Omental fat pad (tissue), 3 donors: ENCODE measurements at regions not wholly inside any gene's neighbourhood (a gene's known extent, or its start where the extent isn't known, plus 50 kb on each side); places are given as distances from the start of the nearest gene placed in this dataset.

Experiments
- ATAC-seq: fragments of 150-250 bp; one replicate; pipeline ENCODE4 v1.9.1; 2016; ENCODE audit warnings: mild to moderate bottlenecking, moderate library complexity; ENCODE audit not compliant: low FRiP score
- DNase-seq: peaks from one replicate; pipeline ENCODE4 v3.0.0-alpha.2; 2019; ENCODE audit warnings: low spot score
- TF ChIP-seq, protein P1 (sequence below), 3 donors: fragments of 450-650 bp; IDR thresholded peaks; one replicate each; pipeline ENCODE4 v1.5.1; 2016 to 2017; ENCODE audit warnings: antibody characterized with exemption in 3 of 3, mild to moderate bottlenecking in 3 of 3, moderate library complexity in 2 of 3

- TF ChIP-seq, protein P1, sequence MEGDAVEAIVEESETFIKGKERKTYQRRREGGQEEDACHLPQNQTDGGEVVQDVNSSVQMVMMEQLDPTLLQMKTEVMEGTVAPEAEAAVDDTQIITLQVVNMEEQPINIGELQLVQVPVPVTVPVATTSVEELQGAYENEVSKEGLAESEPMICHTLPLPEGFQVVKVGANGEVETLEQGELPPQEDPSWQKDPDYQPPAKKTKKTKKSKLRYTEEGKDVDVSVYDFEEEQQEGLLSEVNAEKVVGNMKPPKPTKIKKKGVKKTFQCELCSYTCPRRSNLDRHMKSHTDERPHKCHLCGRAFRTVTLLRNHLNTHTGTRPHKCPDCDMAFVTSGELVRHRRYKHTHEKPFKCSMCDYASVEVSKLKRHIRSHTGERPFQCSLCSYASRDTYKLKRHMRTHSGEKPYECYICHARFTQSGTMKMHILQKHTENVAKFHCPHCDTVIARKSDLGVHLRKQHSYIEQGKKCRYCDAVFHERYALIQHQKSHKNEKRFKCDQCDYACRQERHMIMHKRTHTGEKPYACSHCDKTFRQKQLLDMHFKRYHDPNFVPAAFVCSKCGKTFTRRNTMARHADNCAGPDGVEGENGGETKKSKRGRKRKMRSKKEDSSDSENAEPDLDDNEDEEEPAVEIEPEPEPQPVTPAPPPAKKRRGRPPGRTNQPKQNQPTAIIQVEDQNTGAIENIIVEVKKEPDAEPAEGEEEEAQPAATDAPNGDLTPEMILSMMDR (IDR thresholded peaks at IDR 0.05), result no peak
- no peak for DNase-seq
- no peak for ATAC-seq
These were observed 431.0 kb upstream of the SOX9 start for GRCh38 chr17:71689782-71690181.

DNA sequence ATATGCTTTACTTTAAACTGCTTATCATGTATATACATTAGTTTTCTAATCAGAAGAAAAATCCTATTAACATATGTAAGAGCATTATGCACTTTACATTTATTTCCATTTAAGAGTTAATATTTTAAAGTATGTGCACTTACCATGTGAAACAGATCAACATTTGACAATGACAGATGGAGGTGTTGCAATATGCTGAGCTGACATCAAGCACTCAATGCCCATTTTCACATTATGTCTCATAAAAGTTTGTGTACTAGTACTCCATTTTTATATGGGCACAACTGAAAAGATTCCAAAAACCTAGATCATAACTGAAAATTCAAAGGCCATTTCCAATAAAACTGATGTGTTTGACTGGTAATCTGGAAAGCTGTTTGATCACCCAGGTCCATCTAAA, 420.9 kb upstream of the SOX9 start:
- ATAC-seq, result no peak
- DNase-seq, result no peak
- TF ChIP-seq, protein P1 (IDR thresholded peaks at IDR 0.05), result no peak

DNA sequence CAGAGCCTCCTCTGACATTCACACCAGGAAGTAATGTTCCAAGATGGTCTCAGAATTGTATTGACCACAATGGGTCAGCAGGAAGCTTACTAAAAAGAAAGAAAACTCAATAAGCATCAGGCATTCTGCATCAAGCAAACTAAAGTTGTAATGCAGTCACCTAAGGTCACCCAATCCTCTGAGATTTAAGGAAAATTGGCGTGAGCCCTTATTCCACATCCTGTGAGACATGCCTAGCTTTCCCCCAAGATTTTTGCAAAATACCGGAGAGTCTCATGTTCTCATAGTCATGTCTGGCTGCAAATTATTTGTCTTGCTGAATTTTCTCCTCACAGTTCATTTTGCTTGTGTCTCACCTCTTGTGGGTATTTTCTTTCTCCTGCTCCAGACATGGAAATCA, 417.1 kb upstream of the SOX9 start:
- no peak for ATAC-seq
- TF ChIP-seq, protein P1 (IDR thresholded peaks at IDR 0.05), result no peak

GRCh38 chr17:71709271-71709890, 411.4 kb upstream of the SOX9 start:
- TF ChIP-seq, protein P1 (IDR thresholded peaks at IDR 0.05), result no peak
- DNase-seq (no peak), ATAC-seq (no peak)

More for the DNA sequence above, 417.1 kb upstream of the SOX9 start:
- no peak for DNase-seq

GRCh38 chr17:71709946-71710345, 410.9 kb upstream of the SOX9 start:
- no peak for DNase-seq
- no peak for ATAC-seq
- TF ChIP-seq, protein P1 (IDR thresholded peaks at IDR 0.05), result no peak

- no peak for ATAC-seq
- TF ChIP-seq, protein P1 (IDR thresholded peaks at IDR 0.05), result no peak
- no peak for DNase-seq
These were observed 410.0 kb upstream of the SOX9 start for GRCh38 chr17:71710816-71711215.

- DNase-seq, result no peak
- TF ChIP-seq, protein P1 (IDR thresholded peaks at IDR 0.05), result no peak
- ATAC-seq, result no peak
These were observed 407.0 kb upstream of the SOX9 start for GRCh38 chr17:71713846-71714245.
